GM12892 (cell line): ENCODE measurements at regions not wholly inside any gene's neighbourhood (a gene's known extent, or its start where the extent isn't known, plus 50 kb on each side); places are given as distances from the start of the nearest gene placed in this dataset.

Source experiments
- POLR2AphosphoS5 ChIP-seq: IDR thresholded peaks from 2 replicates; pipeline ENCODE4 v1.6.1; 2011; ENCODE audit warnings: low read depth, low read length, control low read depth
- TAF1 ChIP-seq: IDR thresholded peaks from 2 replicates; pipeline ENCODE4 v1.6.1; 2011; ENCODE audit warnings: low read depth, mild to moderate bottlenecking, control low read depth, low read length, borderline replicate concordance

DNA sequence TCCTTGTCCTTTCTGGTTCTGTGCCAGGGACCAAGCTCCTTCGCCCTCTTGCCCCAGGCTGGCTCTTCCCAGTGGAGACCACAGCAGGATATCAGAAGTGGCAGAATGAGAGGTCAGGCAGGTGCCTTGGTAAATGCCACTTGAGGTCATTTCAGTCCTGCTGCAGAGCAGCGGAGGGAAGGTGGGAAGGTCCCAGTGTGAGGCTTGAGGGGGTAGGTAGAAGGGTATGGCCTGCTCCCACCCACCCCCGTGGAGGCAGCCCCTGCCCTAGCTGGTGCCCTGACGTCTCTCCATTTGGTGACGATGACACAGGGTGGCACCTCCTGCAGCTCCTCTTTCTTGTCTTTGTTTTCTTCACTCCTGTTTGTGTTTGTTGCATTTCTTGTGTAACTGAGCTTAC is 538.8 kb downstream of the TCERG1L start:
- TF ChIP-seq TAF1 = no peak
- no peak for TF ChIP-seq POLR2AphosphoS5
